B cell (primary cell): ENCODE measurements at regions not wholly inside any gene's neighbourhood (a gene's known extent, or its start where the extent isn't known, plus 50 kb on each side); places are given as distances from the start of the nearest gene placed in this dataset.

ENCODE experiments used
- ATAC-seq: fragments of 200-7000 bp; cut with Tn5 transposase; one replicate; pipeline ENCODE4 v1.10.0; 2021; ENCODE audit warnings: low read depth, mild to moderate bottlenecking, moderate number of reproducible peaks, moderate library complexity
- CTCF ChIA-PET: fragments of 350-600 bp; sonication (Branson Sonifier 250); formaldehyde crosslinking; loops from one replicate; lab custom pipeline; 2021; ENCODE audit warnings: antibody characterized with exemption, inconsistent platforms; lab: Charles Lee
- POLR2A ChIA-PET: fragments of 350-600 bp; sonication (Branson Sonifier 250); formaldehyde crosslinking; loops from one replicate; lab custom pipeline; 2021; ENCODE audit warnings: antibody characterized with exemption; lab: Charles Lee
- DNase-seq: peaks from one replicate; pipeline ENCODE4 v3.0.0; 2013
- H2AFZ ChIP-seq: 2 replicates; pipeline ENCODE4 v1.6.1; 2012; ENCODE audit warnings: mild to moderate bottlenecking, low read depth, low read length; ENCODE audit not compliant: insufficient read depth, poor library complexity, severe bottlenecking
- H3K27ac ChIP-seq, 2 donors: 1 replicate in 1 of 2; 2 replicates in 1 of 2; pipeline ENCODE4 v1.5.1; 2012 to 2013; ENCODE audit warnings: low read length in 2 of 2, mild to moderate bottlenecking in 2 of 2, moderate library complexity in 1 of 2
- H3K27me3 ChIP-seq, 4 experiments: fragments of 200-600 bp in 1 of 4; sonication (generic) in 1 of 4; replicated peaks in 1 of 4; 1 replicate in 2 of 4; 2 replicates in 2 of 4; pipeline versions ENCODE4 v1.6.1 to v1.7.0; 2013 to 2016; ENCODE audit warnings: low read length in 3 of 4, mild to moderate bottlenecking in 2 of 4, mixed read lengths in 1 of 4, moderate library complexity in 1 of 4; ENCODE audit not compliant: insufficient read depth in 4 of 4, control insufficient read depth in 3 of 4; ENCODE audit errors: control extremely low read depth in 1 of 4
- H3K36me3 ChIP-seq, 2 experiments: replicated peaks in 1 of 2; 1 replicate in 1 of 2; 2 replicates in 1 of 2; pipeline versions ENCODE4 v1.6.1 to v1.7.1; 2013; ENCODE audit warnings: low read length in 1 of 2; ENCODE audit not compliant: insufficient read depth in 2 of 2, control insufficient read depth in 1 of 2; ENCODE audit errors: control extremely low read depth in 1 of 2, extremely low read depth in 1 of 2
- H3K4me1 ChIP-seq, 2 donors: fragments of 200-600 bp in 1 of 2; sonication (generic) in 1 of 2; 1 replicate in 1 of 2; 2 replicates in 1 of 2; pipeline versions ENCODE4 v1.5.1 to v1.6.1; 2013 to 2017; ENCODE audit warnings: low read length in 2 of 2; ENCODE audit not compliant: control insufficient read depth in 2 of 2, insufficient read depth in 2 of 2
- H3K4me2 ChIP-seq: replicated peaks from 2 replicates; pipeline ENCODE3; 2012; ENCODE audit warnings: mild to moderate bottlenecking, low read depth, low read length; ENCODE audit not compliant: poor library complexity, severe bottlenecking
- H3K4me3 ChIP-seq, 5 experiments: fragments of 200-600 bp in 1 of 5; sonication (generic) in 1 of 5; 1 replicate in 3 of 5; 2 replicates in 2 of 5; pipeline versions ENCODE4 v1.5.1 to v1.7.0; 2011 to 2016; ENCODE audit warnings: low read length in 4 of 5, mild to moderate bottlenecking in 4 of 5, low read depth in 2 of 5, control low read depth in 1 of 5, moderate library complexity in 1 of 5; ENCODE audit not compliant: insufficient read depth in 1 of 5; ENCODE audit errors: control extremely low read depth in 1 of 5, extremely low read depth in 1 of 5
- H3K79me2 ChIP-seq: fragments of 200-600 bp; sonication (generic); one replicate; pipeline ENCODE4 v1.6.0; 2016; ENCODE audit warnings: low read length; ENCODE audit not compliant: control insufficient read depth, insufficient read depth
- H3K9ac ChIP-seq: fragments of 200-600 bp; sonication (generic); 2 replicates; pipeline ENCODE4 v1.6.1; 2017; ENCODE audit warnings: mild to moderate bottlenecking, low read length, moderate library complexity
- H3K9me3 ChIP-seq, 3 donors: one replicate each; pipeline versions ENCODE4 v1.6.1 to v1.7.1; 2013; ENCODE audit warnings: low read length in 2 of 3; ENCODE audit not compliant: control insufficient read depth in 2 of 3, insufficient read depth in 1 of 3; ENCODE audit errors: control extremely low read depth in 1 of 3
- H4K20me1 ChIP-seq: 2 replicates; pipeline ENCODE4 v1.6.0; 2012; ENCODE audit warnings: mild to moderate bottlenecking, low read length; ENCODE audit not compliant: insufficient read depth, control insufficient read depth, poor library complexity, severe bottlenecking
- H3K27ac Mint-ChIP-seq: one replicate; pipeline ENCODE4 v1.8.0; 2021; ENCODE audit warnings: mixed read lengths
- H3K27me3 Mint-ChIP-seq: one replicate; pipeline ENCODE4 v1.8.0; 2021; ENCODE audit warnings: mixed read lengths
- H3K4me1 Mint-ChIP-seq: one replicate; pipeline ENCODE4 v1.8.0; 2021; ENCODE audit warnings: mixed read lengths
- H3K4me3 Mint-ChIP-seq: one replicate; pipeline ENCODE4 v1.8.0; 2021; ENCODE audit warnings: mixed read lengths
- H3K9me3 Mint-ChIP-seq: one replicate; pipeline ENCODE4 v1.8.0; 2022; ENCODE audit warnings: mixed read lengths; ENCODE audit not compliant: insufficient read depth
- CTCF ChIP-seq: fragments of 200-600 bp; IDR thresholded peaks from one replicate; pipeline ENCODE4 v1.8.0; 2022; ENCODE audit warnings: antibody characterized with exemption, mild to moderate bottlenecking
- EZH2 ChIP-seq: IDR thresholded peaks from 2 replicates; pipeline ENCODE4 v1.6.1; 2012; ENCODE audit warnings: borderline replicate concordance, low read depth, mild to moderate bottlenecking, moderate library complexity, low read length; ENCODE audit not compliant: insufficient read depth, poor library complexity, severe bottlenecking
- WGBS: methylation state at CpG from one replicate; pipeline ENCODE4 v1.1.5; 2013; ENCODE audit warnings: missing lambda C conversion rate; ENCODE audit not compliant: insufficient coverage; 5-methylcytosine and 5-hydroxymethylcytosine counted together
- intact Hi-C: fragments of 100-400 bp; cut with micrococcal nuclease; formaldehyde crosslinking; loops from one replicate; pipeline ENCODE4 v1.10.0; 2022

DNA sequence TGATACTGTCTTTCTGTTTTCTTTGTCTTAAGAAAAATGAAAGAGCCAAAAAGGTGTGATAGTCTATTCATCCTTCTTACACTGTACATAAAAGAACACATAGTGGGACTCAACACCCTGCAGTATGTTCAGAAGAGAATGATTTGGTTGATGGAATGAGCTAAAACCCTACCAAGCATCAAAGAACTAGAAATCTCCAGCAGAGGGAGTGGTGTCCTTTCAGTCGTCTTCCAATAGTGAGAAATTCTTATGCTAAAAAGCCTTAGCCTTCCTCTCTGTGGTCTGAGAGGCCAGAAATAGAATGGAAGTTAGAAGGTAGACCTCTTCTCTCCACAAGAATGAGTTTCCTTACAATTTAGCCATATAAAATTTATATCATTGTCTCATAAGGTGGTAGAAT, 393.4 kb upstream of the SEL1L start:
- ATAC-seq (no peak), DNase-seq (no peak)
- H3K4me3 Mint-ChIP-seq, result no peak overlapping the region
- no peaks in the 10 kb centered on the region for H3K4me1 Mint-ChIP-seq
- intact Hi-C loops, result no loop called here
- CTCF ChIA-PET, result no interaction called here
- H3K27me3 Mint-ChIP-seq, result no peaks in the 10 kb centered on the region
- Histone ChIP-seq H3K36me3 (no peaks in the 10 kb centered on the region), H3K79me2 (no peaks in the 10 kb centered on the region), H3K4me2 (no peak overlapping the region), H3K27ac (no peak overlapping the region), H3K4me1 (no peaks in the 10 kb centered on the region), H3K9ac (no peak overlapping the region), H3K4me3 (no peak overlapping the region), H3K9me3 (no peaks in the 10 kb centered on the region), H3K27me3 (no peaks in the 10 kb centered on the region), H2AFZ (no peak overlapping the region), H4K20me1 (no peaks in the 10 kb centered on the region)
- TF ChIP-seq EZH2, result no peak
- no peak for TF ChIP-seq CTCF
- peaks cover 2% of the 10 kb centered on the region for H3K9me3 Mint-ChIP-seq
- no peak overlapping the region for H3K27ac Mint-ChIP-seq
- POLR2A ChIA-PET, result no interaction called here
- no CpG with 5 or more reads among the region's 1 CpG for WGBS

- no peaks in the 10 kb centered on the region for H3K4me1 ChIP-seq
- H3K9ac ChIP-seq, result no peak overlapping the region
- no peak overlapping the region for H2AFZ ChIP-seq
- TF ChIP-seq EZH2, result no peak
- no peak for TF ChIP-seq CTCF
- no peak overlapping the region for H3K27ac Mint-ChIP-seq
- H3K27ac ChIP-seq, result no peak overlapping the region
- CTCF ChIA-PET, result no interaction called here
- intact Hi-C loops, result no loop called here
- no peaks in the 10 kb centered on the region for H3K79me2 ChIP-seq
- no peaks in the 10 kb centered on the region for H3K4me1 Mint-ChIP-seq
- no peaks in the 10 kb centered on the region for H3K36me3 ChIP-seq
- H3K27me3 ChIP-seq, result no peaks in the 10 kb centered on the region
- ATAC-seq (no peak), DNase-seq (no peak)
- no peaks in the 10 kb centered on the region for H3K27me3 Mint-ChIP-seq
- WGBS, result no CpG with 5 or more reads among the region's 1 CpG
- H3K9me3 Mint-ChIP-seq, result no peaks in the 10 kb centered on the region
- no peak overlapping the region for H3K4me3 ChIP-seq
- no peak overlapping the region for H3K4me3 Mint-ChIP-seq
- no peaks in the 10 kb centered on the region for H4K20me1 ChIP-seq
- no peak overlapping the region for H3K4me2 ChIP-seq
- no peaks in the 10 kb centered on the region for H3K9me3 ChIP-seq
- POLR2A ChIA-PET, result no interaction called here
Measured at GRCh38 chr14:81931828-81932227, 398.2 kb upstream of the SEL1L start.
